Stimulated activated CD8-positive, alpha-beta memory T cell treated with anti-CD3 and anti-CD28 coated beads, Interleukin-15, amount 100 ng/mL, for 48 hours (primary cell): ENCODE measurements at regions not wholly inside any gene's neighbourhood (a gene's known extent, or its start where the extent isn't known, plus 50 kb on each side); places are given as distances from the start of the nearest gene placed in this dataset.

Source experiments
- DNase-seq, 2 donors: peaks; one replicate each; pipeline ENCODE4 v3.0.0-alpha.2; 2020; ENCODE audit warnings: low read depth in 2 of 2

DNA sequence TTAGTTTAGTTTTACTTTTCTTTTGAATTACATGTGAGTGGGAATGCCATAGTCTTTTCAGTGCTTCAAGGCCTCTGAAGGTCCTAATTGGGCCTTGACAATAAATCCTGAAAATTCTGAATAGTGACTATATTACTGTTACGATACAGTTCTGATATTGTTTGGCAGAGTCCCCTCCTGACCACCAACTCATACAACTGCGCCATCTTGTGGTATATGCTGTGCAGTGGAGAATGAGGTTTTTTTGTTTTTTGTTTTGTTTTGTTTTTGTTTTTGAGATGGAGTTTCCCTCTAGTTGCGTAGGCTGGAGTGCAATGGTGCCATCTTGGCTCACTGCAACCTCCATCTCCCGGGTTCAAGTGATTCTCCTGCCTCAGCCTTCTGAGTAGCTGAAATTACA lies 56.6 kb upstream of the CHRDL1 start:
- no peak for DNase-seq

DNA sequence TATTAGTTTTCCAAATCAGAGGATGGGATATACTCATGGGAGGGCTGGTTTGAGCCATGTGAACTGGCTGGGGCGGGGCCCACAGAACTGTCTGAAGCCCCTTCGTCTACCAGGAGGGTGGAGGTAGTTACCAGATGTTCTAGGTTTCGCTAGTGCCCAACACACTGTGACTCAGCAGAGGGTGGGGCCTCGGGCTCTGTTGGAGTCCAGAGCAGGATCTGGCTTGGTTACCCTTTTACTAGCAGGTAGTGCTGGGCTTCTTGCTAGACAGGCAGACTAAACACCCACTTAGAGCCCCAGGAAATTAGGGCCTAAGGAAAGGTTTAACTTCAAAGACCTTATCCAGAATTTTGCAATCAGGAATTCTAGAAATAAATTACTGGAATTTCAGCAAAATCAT lies 56.2 kb upstream of the CHRDL1 start:
- no peak for DNase-seq

DNA sequence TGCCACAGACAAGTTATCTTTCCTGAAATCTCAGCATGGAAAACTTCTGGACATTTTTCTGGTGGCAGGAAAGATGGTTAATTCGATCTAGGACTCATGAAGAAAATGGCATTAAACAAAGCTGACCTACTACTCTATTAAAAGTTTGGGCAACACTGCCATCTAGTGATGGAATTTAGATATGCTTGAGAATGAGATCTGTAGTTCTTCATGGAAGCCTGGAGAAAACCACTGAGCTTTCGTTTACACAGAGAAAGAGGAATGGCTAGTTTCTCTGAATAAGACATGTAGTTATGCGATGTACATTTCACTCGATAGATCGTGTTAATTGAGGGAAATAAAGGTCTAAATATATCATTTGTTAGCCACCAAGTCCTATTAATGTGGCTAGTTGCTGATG lies 51.7 kb upstream of the CHRDL1 start:
- DNase-seq: no peak

DNA sequence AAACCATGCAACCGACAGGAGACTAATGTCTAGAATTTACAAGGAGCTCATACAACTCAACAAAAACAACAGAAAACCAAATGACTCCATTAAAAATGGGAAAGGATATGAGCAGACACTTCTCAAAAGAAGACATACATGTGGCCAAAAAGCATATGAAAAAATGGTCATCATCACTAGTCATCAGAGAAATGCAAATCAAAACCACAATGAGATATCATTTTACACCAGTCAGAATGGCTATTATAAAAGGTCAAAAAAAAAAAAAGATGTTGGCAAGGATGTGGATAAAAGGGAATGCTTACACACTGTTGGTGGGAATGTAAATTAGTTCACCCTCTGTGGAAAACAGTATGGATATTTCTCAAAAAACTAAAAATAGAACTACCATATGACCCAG lies 50.5 kb upstream of the CHRDL1 start:
- DNase-seq: no peak
